ENCODE measurements at regions not wholly inside any gene's neighbourhood (a gene's known extent, or its start where the extent isn't known, plus 50 kb on each side); places are given as distances from the start of the nearest gene placed in this dataset.

GRCh38 chr5:66306844-66307315, 162.8 kb downstream of the SREK1 start:
- no peak for FAIRE-seq

GRCh38 chr5:66307647-66308241, 163.6 kb downstream of the SREK1 start:
- peak; percentile 93 for FAIRE-seq

GRCh38 chr5:66312266-66312665, 168.2 kb downstream of the SREK1 start:
- FAIRE-seq = no peak

- FAIRE-seq = no peak
These were observed 171.7 kb downstream of the SREK1 start for GRCh38 chr5:66315784-66316183.

GRCh38 chr5:66322786-66323528, 178.9 kb downstream of the SREK1 start:
- no peak for FAIRE-seq

- no peak for FAIRE-seq
These were observed 179.4 kb downstream of the SREK1 start for GRCh38 chr5:66323529-66323895.

- FAIRE-seq = no peak
These were observed 180.3 kb downstream of the SREK1 start for GRCh38 chr5:66324357-66324756.

GRCh38 chr5:66326276-66326675, 182.2 kb downstream of the SREK1 start:
- FAIRE-seq = no peak

- no peak for FAIRE-seq
These were observed 182.9 kb downstream of the SREK1 start for GRCh38 chr5:66327008-66327407.

- no peak for FAIRE-seq
These were observed 185.0 kb downstream of the SREK1 start for GRCh38 chr5:66329078-66329477.

GRCh38 chr5:66333192-66333591, 189.1 kb downstream of the SREK1 start:
- FAIRE-seq = no peak

- no peak for FAIRE-seq
These were observed 193.6 kb downstream of the SREK1 start for GRCh38 chr5:66337626-66338226.

- FAIRE-seq = no peak
These were observed 194.7 kb downstream of the SREK1 start for GRCh38 chr5:66338828-66339227.

- no peak for FAIRE-seq
These were observed 195.8 kb downstream of the SREK1 start for GRCh38 chr5:66339896-66340295.

- FAIRE-seq = no peak
These were observed 196.7 kb downstream of the SREK1 start for GRCh38 chr5:66340786-66341185.

- no peak for FAIRE-seq
These were observed 198.3 kb downstream of the SREK1 start for GRCh38 chr5:66342341-66342880.

GRCh38 chr5:66343370-66344071, 199.4 kb downstream of the SREK1 start:
- no peak for FAIRE-seq

- FAIRE-seq = no peak
These were observed 200.4 kb downstream of the SREK1 start for GRCh38 chr5:66344544-66344943.

- no peak for FAIRE-seq
These were observed 201.2 kb downstream of the SREK1 start for GRCh38 chr5:66345281-66345680.

GRCh38 chr5:66346869-66347268, 202.8 kb downstream of the SREK1 start:
- no peak for FAIRE-seq

- no peak for FAIRE-seq
These were observed 204.5 kb downstream of the SREK1 start for GRCh38 chr5:66348387-66349125.

GRCh38 chr5:66351813-66352212, 207.7 kb downstream of the SREK1 start:
- no peak for FAIRE-seq

- FAIRE-seq = no peak
These were observed 209.1 kb downstream of the SREK1 start for GRCh38 chr5:66353186-66353585.

Data from A204.1 (cell line).